WERI-Rb-1 (cell line): ENCODE measurements at regions not wholly inside any gene's neighbourhood (a gene's known extent, or its start where the extent isn't known, plus 50 kb on each side); places are given as distances from the start of the nearest gene placed in this dataset.
"Not testable (repeated sequence)": the region's sequence is repeated elsewhere in the genome, so short reads cannot be mapped to it uniquely, and the experiment has no call there.

Source experiments
- DNase-seq: peaks from one replicate; pipeline ENCODE4 v3.0.0-alpha.2; 2020
- H3K27ac ChIP-seq: fragments of 250-450 bp; sonication (Bioruptor Pico); 2 replicates; pipeline ENCODE4 v1.5.1; 2020; ENCODE audit warnings: mild to moderate bottlenecking, moderate library complexity
- H3K27me3 ChIP-seq: fragments of 250-450 bp; sonication (Bioruptor Pico); 2 replicates; pipeline ENCODE4 v1.5.1; 2021; ENCODE audit warnings: mild to moderate bottlenecking, low read depth, moderate library complexity; ENCODE audit not compliant: insufficient read depth, severe bottlenecking
- H3K36me3 ChIP-seq: fragments of 250-450 bp; sonication (Bioruptor Pico); 2 replicates; pipeline ENCODE4 v1.5.1; 2020; ENCODE audit warnings: mild to moderate bottlenecking, moderate library complexity
- H3K4me3 ChIP-seq: 2 replicates; pipeline ENCODE4 v1.5.1; 2011; ENCODE audit warnings: low read depth, mild to moderate bottlenecking, control low read depth, low read length
- H3K9me3 ChIP-seq: fragments of 250-450 bp; sonication (Bioruptor Pico); 2 replicates; pipeline ENCODE4 v1.5.1; 2021; ENCODE audit warnings: mild to moderate bottlenecking, moderate library complexity; ENCODE audit not compliant: severe bottlenecking
- TF ChIP-seq, protein P1 (sequence below): IDR thresholded peaks from 2 replicates; pipeline ENCODE4 v1.5.1; 2011; ENCODE audit warnings: low read depth, mild to moderate bottlenecking, control low read depth, inconsistent platforms, low read length

DNA sequence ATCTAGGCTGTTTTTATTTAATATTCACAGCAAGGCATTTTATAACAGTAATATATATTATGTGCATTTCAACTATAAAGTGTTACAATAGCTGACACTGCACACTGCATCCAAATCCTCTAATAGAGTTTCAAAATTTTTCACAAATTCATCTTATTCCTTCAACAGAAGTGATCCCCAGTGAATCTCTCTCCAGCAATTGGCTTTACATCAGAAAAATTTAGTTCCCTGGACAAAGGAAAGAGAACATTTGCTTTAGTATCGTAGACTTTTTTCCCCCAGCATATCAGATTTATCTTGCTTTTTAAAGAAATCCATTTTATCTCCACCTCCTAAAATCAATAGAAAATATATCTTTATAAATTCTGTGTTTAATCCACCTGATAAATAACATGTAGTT lies 868.6 kb downstream of the TBL1XR1 start:
- H3K9me3 ChIP-seq = no peaks in the 10 kb centered on the region
- TF ChIP-seq, protein P1, sequence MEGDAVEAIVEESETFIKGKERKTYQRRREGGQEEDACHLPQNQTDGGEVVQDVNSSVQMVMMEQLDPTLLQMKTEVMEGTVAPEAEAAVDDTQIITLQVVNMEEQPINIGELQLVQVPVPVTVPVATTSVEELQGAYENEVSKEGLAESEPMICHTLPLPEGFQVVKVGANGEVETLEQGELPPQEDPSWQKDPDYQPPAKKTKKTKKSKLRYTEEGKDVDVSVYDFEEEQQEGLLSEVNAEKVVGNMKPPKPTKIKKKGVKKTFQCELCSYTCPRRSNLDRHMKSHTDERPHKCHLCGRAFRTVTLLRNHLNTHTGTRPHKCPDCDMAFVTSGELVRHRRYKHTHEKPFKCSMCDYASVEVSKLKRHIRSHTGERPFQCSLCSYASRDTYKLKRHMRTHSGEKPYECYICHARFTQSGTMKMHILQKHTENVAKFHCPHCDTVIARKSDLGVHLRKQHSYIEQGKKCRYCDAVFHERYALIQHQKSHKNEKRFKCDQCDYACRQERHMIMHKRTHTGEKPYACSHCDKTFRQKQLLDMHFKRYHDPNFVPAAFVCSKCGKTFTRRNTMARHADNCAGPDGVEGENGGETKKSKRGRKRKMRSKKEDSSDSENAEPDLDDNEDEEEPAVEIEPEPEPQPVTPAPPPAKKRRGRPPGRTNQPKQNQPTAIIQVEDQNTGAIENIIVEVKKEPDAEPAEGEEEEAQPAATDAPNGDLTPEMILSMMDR = no peak
- H3K4me3 ChIP-seq = no peak overlapping the region
- H3K27ac ChIP-seq = no peak overlapping the region
- H3K27me3 ChIP-seq = no peaks in the 10 kb centered on the region
- no peaks in the 10 kb centered on the region for H3K36me3 ChIP-seq
- no peak for DNase-seq

DNA sequence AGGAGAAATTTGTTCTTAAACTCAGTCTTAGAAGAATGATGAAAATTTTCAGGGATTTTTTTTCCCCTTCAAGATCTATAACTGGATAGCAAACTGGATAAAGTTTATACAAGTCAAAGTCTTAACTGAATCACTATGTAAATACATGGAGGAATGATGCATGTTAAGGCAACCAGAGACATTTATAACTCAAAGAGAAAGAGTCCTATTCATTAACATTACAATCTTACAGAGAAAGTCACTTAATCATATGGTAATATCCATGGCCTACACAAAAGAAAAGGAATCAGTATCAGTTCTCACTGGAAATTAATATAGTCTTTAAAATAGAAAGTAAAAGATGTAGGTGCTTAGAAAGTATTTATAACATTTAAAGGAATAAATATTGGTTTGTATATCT lies 869.1 kb downstream of the TBL1XR1 start:
- no peaks in the 10 kb centered on the region for H3K9me3 ChIP-seq
- H3K27ac ChIP-seq = no peak overlapping the region
- no peaks in the 10 kb centered on the region for H3K27me3 ChIP-seq
- H3K4me3 ChIP-seq = no peak overlapping the region
- H3K36me3 ChIP-seq = no peaks in the 10 kb centered on the region
- no peak for DNase-seq
- TF ChIP-seq, protein P1 = no peak

DNA sequence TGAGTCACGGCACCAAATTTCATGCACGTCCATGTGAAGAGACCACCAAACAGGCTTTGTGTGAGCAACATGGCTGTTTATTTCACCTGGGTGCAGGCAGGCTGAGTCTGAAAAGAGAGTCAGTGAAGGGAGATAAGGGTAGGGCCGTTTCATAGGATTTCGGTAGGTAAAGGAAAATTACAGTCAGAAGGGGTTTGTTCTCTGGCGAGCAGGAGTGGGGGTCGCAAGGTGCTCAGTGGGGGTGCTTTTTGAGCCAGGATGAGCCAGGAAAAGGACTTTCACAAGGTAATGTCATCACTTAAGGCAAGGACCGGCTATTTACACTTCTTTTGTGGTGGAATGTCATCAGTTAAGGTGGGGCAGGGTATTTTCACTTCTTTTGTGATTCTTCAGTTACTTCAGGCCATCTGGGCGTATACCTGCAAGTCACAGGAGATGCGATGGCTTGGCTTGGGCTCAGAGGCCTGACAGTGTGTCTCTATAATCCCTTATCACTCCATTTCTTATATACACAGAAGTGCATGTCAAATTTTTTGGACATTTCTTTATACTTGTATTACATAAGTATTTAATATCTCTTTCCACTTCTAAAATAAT lies 870.3 kb downstream of the TBL1XR1 start:
- not testable (repeated sequence) for H3K9me3 ChIP-seq, DNase-seq, H3K27me3 ChIP-seq, H3K36me3 ChIP-seq, H3K27ac ChIP-seq, H3K4me3 ChIP-seq

DNA sequence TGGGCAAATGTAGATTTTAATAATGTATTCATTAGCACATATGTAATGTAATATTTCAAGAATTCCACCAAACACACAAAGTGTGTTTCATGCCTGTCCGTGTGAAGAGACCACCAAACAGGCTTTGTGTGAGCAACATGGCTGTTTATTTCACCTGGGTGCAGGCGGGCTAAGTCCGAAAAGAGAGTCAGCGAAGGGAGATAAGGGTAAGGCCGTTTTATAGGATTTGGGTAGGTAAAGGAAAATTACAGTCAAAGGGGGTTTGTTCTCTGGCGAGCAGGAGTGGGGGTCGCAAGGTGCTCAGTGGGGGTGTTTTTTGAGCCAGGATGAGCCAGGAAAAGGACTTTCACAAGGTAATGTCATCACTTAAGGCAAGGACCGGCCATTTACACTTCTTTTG lies 875.8 kb downstream of the TBL1XR1 start:
- not testable (repeated sequence) for H3K27me3 ChIP-seq, H3K9me3 ChIP-seq, H3K4me3 ChIP-seq, H3K36me3 ChIP-seq, H3K27ac ChIP-seq, DNase-seq

DNA sequence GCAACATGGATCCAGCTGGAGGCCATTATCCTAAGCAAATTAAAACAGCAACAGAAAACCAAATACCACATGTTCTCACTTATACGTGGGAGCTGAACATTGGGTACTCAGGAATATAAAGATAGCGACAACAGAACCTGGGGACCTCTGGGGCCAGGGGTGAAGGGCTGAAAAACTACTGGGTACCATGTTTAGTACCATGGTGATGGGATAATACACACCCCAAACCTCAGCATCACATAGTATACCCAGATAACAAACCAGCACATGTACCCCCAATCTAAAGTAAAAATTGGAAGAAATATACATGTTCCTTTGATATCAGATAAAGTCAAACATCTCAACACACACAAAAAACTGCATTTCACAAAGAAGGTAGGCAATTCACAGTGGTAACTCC lies 876.2 kb downstream of the TBL1XR1 start:
- TF ChIP-seq, protein P1 = no peak
- no peak for DNase-seq
- H3K27ac ChIP-seq = no peak overlapping the region
- H3K9me3 ChIP-seq = no peaks in the 10 kb centered on the region
- H3K4me3 ChIP-seq = no peak overlapping the region
- no peaks in the 10 kb centered on the region for H3K27me3 ChIP-seq
- H3K36me3 ChIP-seq = no peaks in the 10 kb centered on the region

DNA sequence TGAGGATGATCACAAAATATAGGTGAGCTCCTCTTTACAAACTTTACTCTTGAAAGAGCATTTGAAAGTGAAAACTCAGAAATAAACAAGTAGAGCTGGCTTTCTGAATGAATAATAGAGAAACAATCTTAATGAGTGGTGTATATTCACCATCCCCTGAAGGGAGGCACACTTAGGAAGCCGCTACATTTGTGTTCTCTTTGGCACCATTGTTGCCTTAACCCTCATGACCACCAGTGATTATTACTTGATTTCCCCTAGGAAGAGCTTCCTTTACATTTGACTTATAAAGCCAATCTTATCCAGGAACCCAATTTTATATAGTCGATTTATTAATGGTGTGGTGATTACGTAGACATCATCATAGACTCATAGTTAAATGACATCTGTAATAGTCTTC lies 883.9 kb downstream of the TBL1XR1 start:
- H3K4me3 ChIP-seq = no peak overlapping the region
- DNase-seq = no peak
- TF ChIP-seq, protein P1 = no peak
- no peaks in the 10 kb centered on the region for H3K27me3 ChIP-seq
- no peaks in the 10 kb centered on the region for H3K9me3 ChIP-seq
- H3K36me3 ChIP-seq = no peaks in the 10 kb centered on the region
- no peak overlapping the region for H3K27ac ChIP-seq

DNA sequence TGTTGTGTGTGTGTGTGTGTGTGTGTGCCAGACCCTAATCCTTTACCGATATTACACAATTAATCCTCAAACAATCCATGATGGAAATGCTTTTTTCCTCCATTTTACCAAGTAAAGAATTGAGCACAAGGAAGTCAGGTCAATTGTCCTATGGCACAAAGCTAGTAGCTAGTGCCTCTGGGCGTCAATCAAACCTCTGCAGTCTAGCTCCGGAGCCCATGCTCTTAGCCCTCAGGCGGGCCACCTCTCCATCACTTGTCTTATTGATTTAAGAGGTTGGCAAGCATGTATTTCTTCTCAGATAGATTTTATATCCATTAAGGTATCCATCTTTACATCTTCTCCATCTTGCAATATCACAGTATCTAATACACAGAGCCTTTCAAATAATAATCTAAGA lies 886.6 kb downstream of the TBL1XR1 start:
- H3K27ac ChIP-seq = no peak overlapping the region
- H3K36me3 ChIP-seq = no peaks in the 10 kb centered on the region

More for the DNA sequence above, 886.6 kb downstream of the TBL1XR1 start:
- no peak for DNase-seq
- TF ChIP-seq, protein P1 = no peak
- Histone ChIP-seq H3K9me3 (no peaks in the 10 kb centered on the region), H3K4me3 (no peak overlapping the region), H3K27me3 (no peaks in the 10 kb centered on the region)
